Activated CD8-positive, alpha-beta T cell treated with anti-CD3 and anti-CD28 coated beads for 36 hours (primary cell): ENCODE measurements at regions not wholly inside any gene's neighbourhood (a gene's known extent, or its start where the extent isn't known, plus 50 kb on each side); places are given as distances from the start of the nearest gene placed in this dataset.
"Not testable (repeated sequence)": the region's sequence is repeated elsewhere in the genome, so short reads cannot be mapped to it uniquely, and the experiment has no call there.

Experiments used
- ATAC-seq: fragments of 200-7000 bp; cut with Tn5 transposase; one replicate; pipeline ENCODE4 v1.10.0; 2021; ENCODE audit warnings: mild to moderate bottlenecking, moderate library complexity
- CTCF ChIA-PET: fragments of 350-600 bp; sonication (Branson Sonifier 250); formaldehyde crosslinking; loops from one replicate; lab custom pipeline; 2021; ENCODE audit warnings: antibody characterized with exemption; lab: Charles Lee
- POLR2A ChIA-PET: fragments of 350-600 bp; sonication (Branson Sonifier 250); formaldehyde crosslinking; loops from one replicate; lab custom pipeline; 2021; ENCODE audit warnings: antibody characterized with exemption; lab: Charles Lee
- DNase-seq: peaks from one replicate; pipeline ENCODE4 v3.0.0-alpha.2; 2020
- H3K27ac Mint-ChIP-seq: one replicate; pipeline ENCODE4 v1.8.0; 2021; ENCODE audit warnings: mild to moderate bottlenecking, mixed read lengths
- H3K27me3 Mint-ChIP-seq: one replicate; pipeline ENCODE4 v1.8.0; 2021; ENCODE audit warnings: mixed read lengths
- H3K36me3 Mint-ChIP-seq: one replicate; pipeline ENCODE4 v1.8.0; 2021; ENCODE audit warnings: low read depth, mixed read lengths
- H3K4me1 Mint-ChIP-seq: one replicate; pipeline ENCODE4 v1.8.0; 2021; ENCODE audit warnings: low read depth, mixed read lengths
- H3K4me3 Mint-ChIP-seq: one replicate; pipeline ENCODE4 v1.8.0; 2021; ENCODE audit warnings: mild to moderate bottlenecking, moderate library complexity, mixed read lengths
- H3K9me3 Mint-ChIP-seq: one replicate; pipeline ENCODE4 v1.8.0; 2021; ENCODE audit warnings: mixed read lengths
- CTCF ChIP-seq: fragments of 200-600 bp; IDR thresholded peaks from one replicate; pipeline ENCODE4 v1.8.0; 2022; ENCODE audit warnings: antibody characterized with exemption, mild to moderate bottlenecking
- intact Hi-C: fragments of 100-400 bp; cut with micrococcal nuclease; formaldehyde crosslinking; loops from one replicate; pipeline ENCODE4 v1.10.0; 2022

GRCh38 chr14:84087986-84088531, 1441.9 kb upstream of the FLRT2 start:
- Mint-ChIP-seq H3K27me3 (no peaks in the 10 kb centered on the region), H3K27ac (no peak overlapping the region), H3K9me3 (peaks cover 11% of the 10 kb centered on the region), H3K4me3 (no peak overlapping the region), H3K4me1 (no peaks in the 10 kb centered on the region), H3K36me3 (no peaks in the 10 kb centered on the region)
- CTCF ChIA-PET: no interaction called here
- POLR2A ChIA-PET: no interaction called here
- TF ChIP-seq CTCF: no peak
- intact Hi-C loops: no loop called here
- DNase-seq (no peak), ATAC-seq (no peak)

GRCh38 chr14:84090837-84091236, 1439.1 kb upstream of the FLRT2 start:
- H3K9me3 Mint-ChIP-seq: peaks cover 11% of the 10 kb centered on the region
- no peaks in the 10 kb centered on the region for H3K27me3 Mint-ChIP-seq
- no peak overlapping the region for H3K27ac Mint-ChIP-seq
- ChIA-PET POLR2A (no interaction called here), CTCF (no interaction called here)
- no peaks in the 10 kb centered on the region for H3K36me3 Mint-ChIP-seq
- H3K4me1 Mint-ChIP-seq: no peaks in the 10 kb centered on the region
- intact Hi-C loops: no loop called here
- ATAC-seq: no peak
- TF ChIP-seq CTCF: no peak
- no peak overlapping the region for H3K4me3 Mint-ChIP-seq
- no peak for DNase-seq

GRCh38 chr14:84095681-84096080, 1434.3 kb upstream of the FLRT2 start:
- TF ChIP-seq CTCF: no peak
- CTCF ChIA-PET: no interaction called here
- Mint-ChIP-seq H3K27ac (no peak overlapping the region), H3K4me1 (no peaks in the 10 kb centered on the region), H3K36me3 (no peaks in the 10 kb centered on the region), H3K27me3 (no peaks in the 10 kb centered on the region), H3K9me3 (peaks cover 7% of the 10 kb centered on the region), H3K4me3 (no peak overlapping the region)
- intact Hi-C loops: no loop called here
- POLR2A ChIA-PET: no interaction called here
- ATAC-seq (no peak), DNase-seq (no peak)

- no peak for ATAC-seq
- H3K4me1 Mint-ChIP-seq: no peaks in the 10 kb centered on the region
Measured at GRCh38 chr14:84098261-84098660, 1431.7 kb upstream of the FLRT2 start.

GRCh38 chr14:84099560-84099959, 1430.4 kb upstream of the FLRT2 start:
- H3K4me1 Mint-ChIP-seq, ATAC-seq, H3K36me3 Mint-ChIP-seq, intact Hi-C loops, H3K4me3 Mint-ChIP-seq, H3K27me3 Mint-ChIP-seq, H3K27ac Mint-ChIP-seq, CTCF ChIA-PET, POLR2A ChIA-PET, DNase-seq: not testable (repeated sequence)
- H3K9me3 Mint-ChIP-seq: peaks cover 24% of the 10 kb centered on the region

More at GRCh38 chr14:84098261-84098660, 1431.7 kb upstream of the FLRT2 start:
- Mint-ChIP-seq H3K4me3 (no peak overlapping the region), H3K27ac (no peak overlapping the region), H3K36me3 (no peaks in the 10 kb centered on the region), H3K9me3 (peaks cover 22% of the 10 kb centered on the region), H3K27me3 (no peaks in the 10 kb centered on the region)
- ChIA-PET POLR2A (no interaction called here), CTCF (no interaction called here)
- intact Hi-C loops: no loop called here
- TF ChIP-seq CTCF: no peak
- DNase-seq: no peak
